ENCODE measurements at regions not wholly inside any gene's neighbourhood (a gene's known extent, or its start where the extent isn't known, plus 50 kb on each side); places are given as distances from the start of the nearest gene placed in this dataset.

- DNase-seq: no peak
Observed at GRCh38 chr1:157893686-157894085, 52.1 kb upstream of the CD5L start.

GRCh38 chr1:157894613-157895165, 53.1 kb upstream of the CD5L start:
- DNase-seq: no peak

GRCh38 chr1:157910270-157910669, 68.7 kb upstream of the CD5L start:
- DNase-seq: no peak

- DNase-seq: no peak
Observed at GRCh38 chr1:157915859-157916258, 74.3 kb upstream of the CD5L start.

GRCh38 chr1:157916887-157917570, 75.4 kb upstream of the CD5L start:
- no peak for DNase-seq

GRCh38 chr1:157920748-157921147, 72.7 kb upstream of the KIRREL1 start:
- no peak for DNase-seq

- peak in 1 of 58 donors; percentile 7 for DNase-seq
Observed at GRCh38 chr1:157925419-157926166, 67.9 kb upstream of the KIRREL1 start.

- no peak for DNase-seq
Observed at GRCh38 chr1:157932069-157932468, 61.4 kb upstream of the KIRREL1 start.

GRCh38 chr1:157937744-157938143, 55.7 kb upstream of the KIRREL1 start:
- DNase-seq: no peak

- no peak for DNase-seq
Observed at GRCh38 chr1:157941939-157942338, 51.5 kb upstream of the KIRREL1 start.

Measured in anterior cingulate cortex (tissue), 58 donors.